SU-DHL-6 (cell line): ENCODE measurements at regions not wholly inside any gene's neighbourhood (a gene's known extent, or its start where the extent isn't known, plus 50 kb on each side); places are given as distances from the start of the nearest gene placed in this dataset.

Experiments used
- EZH2phosphoT487 ChIP-seq: fragments of 200-600 bp; sonication (generic), shearing (Covaris generic); conservative IDR thresholded peaks from 2 replicates; pipeline ENCODE4 v1.6.1; 2018; ENCODE audit warnings: mild to moderate bottlenecking, antibody characterized with exemption, low read length, moderate library complexity, mixed read lengths
- TF ChIP-seq, protein P1 (sequence below): fragments of 200-600 bp; sonication (generic); IDR thresholded peaks from one replicate; pipeline ENCODE4 v1.5.1; 2017; ENCODE audit warnings: antibody characterized with exemption, mild to moderate bottlenecking, low read length, moderate library complexity; ENCODE audit not compliant: insufficient read depth, poor library complexity, severe bottlenecking

DNA sequence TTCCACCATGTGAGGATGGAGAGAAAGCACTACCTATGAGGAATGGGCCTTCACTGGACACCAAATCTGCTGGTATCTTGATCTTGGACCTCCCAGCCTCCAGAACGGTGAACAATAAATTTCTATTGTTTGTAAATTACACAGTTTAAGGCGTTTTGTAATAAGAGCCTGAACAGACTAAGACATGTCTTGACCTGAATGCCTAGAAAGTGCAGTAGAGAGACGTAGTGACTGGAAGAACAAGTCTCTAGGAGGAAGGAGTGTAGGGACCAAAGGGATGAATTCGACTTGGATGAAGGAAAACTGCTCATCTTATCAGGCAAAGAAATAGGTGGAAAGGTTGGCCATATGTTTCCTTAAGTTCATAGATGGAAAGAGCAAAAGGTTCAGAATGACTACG, 309.8 kb upstream of the RGMB start:
- TF ChIP-seq, protein P1, sequence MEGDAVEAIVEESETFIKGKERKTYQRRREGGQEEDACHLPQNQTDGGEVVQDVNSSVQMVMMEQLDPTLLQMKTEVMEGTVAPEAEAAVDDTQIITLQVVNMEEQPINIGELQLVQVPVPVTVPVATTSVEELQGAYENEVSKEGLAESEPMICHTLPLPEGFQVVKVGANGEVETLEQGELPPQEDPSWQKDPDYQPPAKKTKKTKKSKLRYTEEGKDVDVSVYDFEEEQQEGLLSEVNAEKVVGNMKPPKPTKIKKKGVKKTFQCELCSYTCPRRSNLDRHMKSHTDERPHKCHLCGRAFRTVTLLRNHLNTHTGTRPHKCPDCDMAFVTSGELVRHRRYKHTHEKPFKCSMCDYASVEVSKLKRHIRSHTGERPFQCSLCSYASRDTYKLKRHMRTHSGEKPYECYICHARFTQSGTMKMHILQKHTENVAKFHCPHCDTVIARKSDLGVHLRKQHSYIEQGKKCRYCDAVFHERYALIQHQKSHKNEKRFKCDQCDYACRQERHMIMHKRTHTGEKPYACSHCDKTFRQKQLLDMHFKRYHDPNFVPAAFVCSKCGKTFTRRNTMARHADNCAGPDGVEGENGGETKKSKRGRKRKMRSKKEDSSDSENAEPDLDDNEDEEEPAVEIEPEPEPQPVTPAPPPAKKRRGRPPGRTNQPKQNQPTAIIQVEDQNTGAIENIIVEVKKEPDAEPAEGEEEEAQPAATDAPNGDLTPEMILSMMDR = no peak
- no peak for TF ChIP-seq EZH2phosphoT487
